Osteoblast (primary cell): ENCODE measurements at regions not wholly inside any gene's neighbourhood (a gene's known extent, or its start where the extent isn't known, plus 50 kb on each side); places are given as distances from the start of the nearest gene placed in this dataset. TPM values are rescaled to one million over a fixed set of nuclear protein-coding genes. Genes with fewer than 3 reads are reported as not detected.

Experiments used
- DNase-seq: peaks from one replicate; pipeline ENCODE4 v3.0.0; 2011; ENCODE audit warnings: low spot score, mixed read lengths; ENCODE audit not compliant: insufficient read length; ENCODE audit errors: missing footprints
- H2AFZ ChIP-seq: 2 replicates; pipeline ENCODE4 v1.6.0; 2011; ENCODE audit warnings: mild to moderate bottlenecking, low read length
- H3K27ac ChIP-seq: 2 replicates; pipeline ENCODE4 v1.5.1; 2011; ENCODE audit warnings: mild to moderate bottlenecking, low read depth, low read length, moderate library complexity
- H3K27me3 ChIP-seq: 2 replicates; pipeline ENCODE4 v1.6.0; 2012; ENCODE audit warnings: mild to moderate bottlenecking, control low read depth, inconsistent platforms, low read length, moderate library complexity; ENCODE audit not compliant: insufficient read depth
- H3K36me3 ChIP-seq: 2 replicates; pipeline ENCODE4 v1.5.1; 2011; ENCODE audit warnings: mild to moderate bottlenecking, low read length, control low read depth, moderate library complexity; ENCODE audit not compliant: insufficient read depth
- H3K4me1 ChIP-seq: 2 replicates; pipeline ENCODE4 v1.5.1; 2011; ENCODE audit warnings: mild to moderate bottlenecking, low read length, control low read depth, moderate library complexity; ENCODE audit not compliant: insufficient read depth
- H3K4me2 ChIP-seq: 2 replicates; pipeline ENCODE4 v1.6.0; 2011; ENCODE audit warnings: mild to moderate bottlenecking, low read length; ENCODE audit not compliant: insufficient read depth
- H3K4me3 ChIP-seq: fragments of 200-600 bp; sonication (generic); 3 replicates; pipeline ENCODE4 v1.5.1; 2012; ENCODE audit warnings: mild to moderate bottlenecking, low read length, inconsistent platforms; ENCODE audit not compliant: insufficient read depth
- H3K79me2 ChIP-seq: 2 replicates; pipeline ENCODE4 v1.6.0; 2012; ENCODE audit warnings: mild to moderate bottlenecking, low read length, control low read depth, inconsistent platforms; ENCODE audit not compliant: insufficient read depth
- H3K9me3 ChIP-seq: 2 replicates; pipeline ENCODE4 v1.5.1; 2011; ENCODE audit warnings: low read depth, low read length, control low read depth
- H4K20me1 ChIP-seq: 2 replicates; pipeline ENCODE4 v1.6.0; 2012; ENCODE audit warnings: mild to moderate bottlenecking, low read length, control low read depth; ENCODE audit not compliant: insufficient read depth
- CTCF ChIP-seq: IDR thresholded peaks from 2 replicates; pipeline ENCODE4 v1.5.1; 2011; ENCODE audit warnings: mild to moderate bottlenecking, low read depth, low read length, moderate library complexity; ENCODE audit errors: extremely low read depth
- small RNA-seq: library from RNA; depleted of rRNA; stranded (forward); fragments of <200 nt; gene quantifications from one replicate; pipeline ENCODE3, GENCODE V24; 2012

- Histone ChIP-seq H3K4me2 (no peak overlapping the region), H3K4me1 (no peaks in the 10 kb centered on the region), H3K27ac (no peak overlapping the region), H2AFZ (no peak overlapping the region), H3K36me3 (no peaks in the 10 kb centered on the region), H3K79me2 (no peaks in the 10 kb centered on the region), H4K20me1 (no peaks in the 10 kb centered on the region), H3K9me3 (no peaks in the 10 kb centered on the region), H3K27me3 (no peaks in the 10 kb centered on the region), H3K4me3 (no peak overlapping the region)
- no peak for DNase-seq
- TF ChIP-seq CTCF = no peak
These were observed 61.6 kb upstream of the SPAG17 start for GRCh38 chr1:118246646-118247045.

GRCh38 chr1:118244194-118244593, 59.2 kb upstream of the SPAG17 start:
- Histone ChIP-seq H3K4me2 (no peak overlapping the region), H3K4me3 (no peak overlapping the region), H3K4me1 (no peaks in the 10 kb centered on the region), H2AFZ (no peak overlapping the region), H3K79me2 (no peaks in the 10 kb centered on the region), H3K9me3 (no peaks in the 10 kb centered on the region), H3K36me3 (no peaks in the 10 kb centered on the region), H3K27ac (no peak overlapping the region), H4K20me1 (no peaks in the 10 kb centered on the region), H3K27me3 (no peaks in the 10 kb centered on the region)
- DNase-seq = peak; percentile 52
- TF ChIP-seq CTCF = no peak

GRCh38 chr1:118243269-118243668, 58.2 kb upstream of the SPAG17 start:
- no peaks in the 10 kb centered on the region for H3K4me1 ChIP-seq
- H2AFZ ChIP-seq = no peak overlapping the region
- no peak for DNase-seq
- no peaks in the 10 kb centered on the region for H3K9me3 ChIP-seq
- no peaks in the 10 kb centered on the region for H3K79me2 ChIP-seq
- no peak overlapping the region for H3K4me2 ChIP-seq
- H3K36me3 ChIP-seq = no peaks in the 10 kb centered on the region
- H3K27ac ChIP-seq = no peak overlapping the region
- H4K20me1 ChIP-seq = no peaks in the 10 kb centered on the region
- H3K4me3 ChIP-seq = no peak overlapping the region
- no peaks in the 10 kb centered on the region for H3K27me3 ChIP-seq
- TF ChIP-seq CTCF = no peak

Small RNAs in the stretch of these regions (small RNA-seq; reads per million reads assigned to genes)
- not detected for gene RNA5SP56
